GM21526 (cell line): ENCODE measurements at regions not wholly inside any gene's neighbourhood (a gene's known extent, or its start where the extent isn't known, plus 50 kb on each side); places are given as distances from the start of the nearest gene placed in this dataset.
A peak's percentile ranks its signal among the peaks of the same experiment; 100 is the strongest.
"Not testable (repeated sequence)": the region's sequence is repeated elsewhere in the genome, so short reads cannot be mapped to it uniquely, and the experiment has no call there.

Source experiments
- ATAC-seq: cut with Tn5 transposase; IDR thresholded peaks from one replicate; pipeline ENCODE4 v1.9.1; 2021; ENCODE audit warnings: moderate library complexity; ENCODE audit not compliant: unreplicated experiment, low FRiP score

GRCh38 chr2:113551637-113552318, 53.3 kb downstream of the FOXD4L1 start:
- peak; percentile 53 for ATAC-seq

- not testable (repeated sequence) for ATAC-seq
Measured at GRCh38 chr2:113559820-113560219, 61.4 kb downstream of the FOXD4L1 start.

- not testable (repeated sequence) for ATAC-seq
Measured at GRCh38 chr2:113562662-113563061, 64.2 kb downstream of the FOXD4L1 start.

GRCh38 chr2:113566674-113567480, 60.2 kb upstream of the RABL2A start:
- not testable (repeated sequence) for ATAC-seq

GRCh38 chr2:113567481-113567849, 59.6 kb upstream of the RABL2A start:
- not testable (repeated sequence) for ATAC-seq

GRCh38 chr2:113568231-113568630, 58.8 kb upstream of the RABL2A start:
- not testable (repeated sequence) for ATAC-seq

- not testable (repeated sequence) for ATAC-seq
Measured at GRCh38 chr2:113570082-113570481, 57.0 kb upstream of the RABL2A start.

GRCh38 chr2:113570509-113571009, 56.5 kb upstream of the RABL2A start:
- ATAC-seq, result not testable (repeated sequence)

- not testable (repeated sequence) for ATAC-seq
Measured at GRCh38 chr2:113571482-113572068, 55.5 kb upstream of the RABL2A start.

- ATAC-seq, result not testable (repeated sequence)
Measured at GRCh38 chr2:113575721-113576120, 51.3 kb upstream of the RABL2A start.

- ATAC-seq, result not testable (repeated sequence)
Measured at GRCh38 chr2:113576353-113576752, 50.7 kb upstream of the RABL2A start.
